Spleen (tissue), 11 donors: ENCODE measurements at regions not wholly inside any gene's neighbourhood (a gene's known extent, or its start where the extent isn't known, plus 50 kb on each side); places are given as distances from the start of the nearest gene placed in this dataset.

Experiments
- DNase-seq: peaks from one replicate; pipeline ENCODE4 v3.0.0-alpha.2; 2020
- H3K27ac ChIP-seq, 8 donors: fragments of 200-600 bp; sonication (generic) in 7 of 8; 1 replicate in 4 of 8; 2 replicates in 4 of 8; pipeline versions ENCODE4 v1.5.0 to v1.8.0; 2016 to 2021; ENCODE audit warnings: inconsistent platforms in 4 of 8, mild to moderate bottlenecking in 4 of 8, moderate library complexity in 1 of 8
- H3K27me3 ChIP-seq, 7 donors: fragments of 200-600 bp; sonication (generic) in 6 of 7; replicated peaks in 1 of 7; 1 replicate in 4 of 7; 2 replicates in 3 of 7; pipeline versions ENCODE4 v1.5.0 to v1.8.0; 2016 to 2021; ENCODE audit warnings: inconsistent platforms in 3 of 7, mild to moderate bottlenecking in 1 of 7
- H3K36me3 ChIP-seq, 6 donors: fragments of 200-600 bp; sonication (generic) in 5 of 6; 1 replicate in 4 of 6; 2 replicates in 2 of 6; pipeline versions ENCODE4 v1.5.0 to v1.8.0; 2016 to 2021; ENCODE audit warnings: inconsistent platforms in 2 of 6
- H3K4me1 ChIP-seq, 6 donors: fragments of 200-600 bp; sonication (generic) in 5 of 6; 1 replicate in 3 of 6; 2 replicates in 3 of 6; pipeline versions ENCODE4 v1.5.0 to v1.8.0; 2016 to 2021; ENCODE audit warnings: inconsistent platforms in 3 of 6
- H3K4me3 ChIP-seq, 8 donors: fragments of 200-600 bp; sonication (generic) in 7 of 8; 1 replicate in 4 of 8; 2 replicates in 4 of 8; pipeline versions ENCODE4 v1.5.0 to v1.8.0; 2016 to 2021; ENCODE audit warnings: inconsistent platforms in 4 of 8, mild to moderate bottlenecking in 4 of 8, moderate library complexity in 2 of 8
- H3K9me3 ChIP-seq, 8 donors: fragments of 200-600 bp; sonication (generic) in 7 of 8; 1 replicate in 4 of 8; 2 replicates in 4 of 8; pipeline versions ENCODE4 v1.5.0 to v1.8.0; 2016 to 2021; ENCODE audit warnings: inconsistent platforms in 4 of 8
- POLR2A ChIP-seq, 3 donors: fragments of 450-650 bp; IDR thresholded peaks; one replicate each; pipeline ENCODE4 v1.5.1; 2017; ENCODE audit warnings: antibody characterized with exemption in 3 of 3, mild to moderate bottlenecking in 1 of 3
- POLR2AphosphoS5 ChIP-seq, 3 donors: sonication (generic); formaldehyde crosslinking; IDR thresholded peaks; one replicate each; pipeline ENCODE4 v1.5.1; 2017; ENCODE audit warnings: antibody characterized with exemption in 3 of 3
- WGBS, 5 donors: extraction: QIAGEN DNeasy Blood & Tissue Kit in 3 of 5; methylation state at CpG; one replicate each; pipeline versions ENCODE4 v1.1.5 to v1.1.7; 2013 to 2018; 5-methylcytosine and 5-hydroxymethylcytosine counted together
- intact Hi-C: fragments of 100-400 bp; cut with DNase I; formaldehyde crosslinking; loops from one replicate; pipeline ENCODE4 v1.15.0; 2023; ENCODE audit warnings: low total_unique reads
- TF ChIP-seq, protein P1 (sequence below), 11 experiments: fragments of 200-600 bp in 7 of 11; fragments of 450-650 bp in 4 of 11; sonication (generic) in 4 of 11; IDR thresholded peaks in 8 of 11; conservative IDR thresholded peaks in 3 of 11; 1 replicate in 7 of 11; 2 replicates in 4 of 11; pipeline versions ENCODE4 v1.4.0 to v1.8.0; 2016 to 2021; ENCODE audit warnings: antibody characterized with exemption in 11 of 11, inconsistent platforms in 4 of 11, mild to moderate bottlenecking in 1 of 11
- donor health status: healthy with polysubstance abuse.
- donor health status: DM: no; HTN: no; CAD: no; lungs with moderate emphysema.
- donor health status: DM: no; HTN: no; CAD: no.
- donor health status: Bipolar disorder and iron deficiency.
- donor health status: healthy.
- donor health status: DM: no; HTN: no; CAD: no.
- donor health status: DM: yes; HTN: yes; CAD: no.

DNA sequence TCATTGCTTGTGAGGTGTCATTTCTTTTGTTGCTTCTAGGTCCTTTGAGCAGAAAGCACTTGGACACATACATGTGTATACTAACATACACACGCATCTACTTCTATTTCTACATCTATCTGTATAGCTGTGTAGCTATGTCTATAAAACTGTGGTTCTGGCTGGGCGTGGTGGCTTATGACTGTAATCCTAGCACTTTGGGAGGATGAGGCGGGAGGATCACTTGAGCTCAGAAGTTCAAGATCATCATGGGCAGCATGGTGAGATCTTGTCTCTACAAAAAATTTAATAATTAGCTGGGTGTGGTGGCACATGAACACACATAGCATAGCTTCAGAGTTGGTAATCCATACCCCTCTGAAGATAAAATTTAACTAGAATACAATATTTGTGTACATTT lies 65.0 kb upstream of the MAGI1 start:
- intact Hi-C loops = no loop called here
- H3K4me1 ChIP-seq = no peaks in the 10 kb centered on the region

DNA sequence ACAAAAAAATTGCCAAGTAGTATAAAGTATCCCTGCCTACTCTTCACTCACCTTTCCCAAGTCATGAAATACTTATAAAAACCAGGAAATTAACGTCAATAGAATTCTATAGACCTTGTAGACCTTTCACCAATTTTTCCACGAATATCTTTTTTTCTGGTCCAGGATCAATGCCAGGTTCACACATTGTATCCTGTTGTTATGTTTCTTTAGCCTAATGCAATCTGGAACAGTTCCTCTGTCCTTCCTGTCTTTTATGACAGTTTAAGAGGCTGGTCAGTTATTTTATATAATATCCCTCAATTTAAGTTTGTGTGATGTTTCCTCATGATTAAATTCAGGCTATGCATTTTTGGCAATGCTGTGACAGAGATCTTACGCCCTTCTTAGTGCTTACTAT lies 63.2 kb upstream of the MAGI1 start:
- 60 to 76% (median 64%) methylated on average over 3 of the region's 3 CpGs for WGBS, 5 donors
- no peaks in the 10 kb centered on the region for H3K9me3 ChIP-seq
- TF ChIP-seq, protein P1, sequence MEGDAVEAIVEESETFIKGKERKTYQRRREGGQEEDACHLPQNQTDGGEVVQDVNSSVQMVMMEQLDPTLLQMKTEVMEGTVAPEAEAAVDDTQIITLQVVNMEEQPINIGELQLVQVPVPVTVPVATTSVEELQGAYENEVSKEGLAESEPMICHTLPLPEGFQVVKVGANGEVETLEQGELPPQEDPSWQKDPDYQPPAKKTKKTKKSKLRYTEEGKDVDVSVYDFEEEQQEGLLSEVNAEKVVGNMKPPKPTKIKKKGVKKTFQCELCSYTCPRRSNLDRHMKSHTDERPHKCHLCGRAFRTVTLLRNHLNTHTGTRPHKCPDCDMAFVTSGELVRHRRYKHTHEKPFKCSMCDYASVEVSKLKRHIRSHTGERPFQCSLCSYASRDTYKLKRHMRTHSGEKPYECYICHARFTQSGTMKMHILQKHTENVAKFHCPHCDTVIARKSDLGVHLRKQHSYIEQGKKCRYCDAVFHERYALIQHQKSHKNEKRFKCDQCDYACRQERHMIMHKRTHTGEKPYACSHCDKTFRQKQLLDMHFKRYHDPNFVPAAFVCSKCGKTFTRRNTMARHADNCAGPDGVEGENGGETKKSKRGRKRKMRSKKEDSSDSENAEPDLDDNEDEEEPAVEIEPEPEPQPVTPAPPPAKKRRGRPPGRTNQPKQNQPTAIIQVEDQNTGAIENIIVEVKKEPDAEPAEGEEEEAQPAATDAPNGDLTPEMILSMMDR (IDR thresholded peaks at IDR 0.05 in 8 of 11, conservative IDR thresholded peaks at IDR 0.05 in 3 of 11) = no peak
- no peak for TF ChIP-seq POLR2AphosphoS5 (IDR thresholded peaks at IDR 0.05)
- TF ChIP-seq POLR2A (IDR thresholded peaks at IDR 0.05) = no peak
- DNase-seq = no peak
- H3K4me1 ChIP-seq = no peaks in the 10 kb centered on the region
- H3K4me3 ChIP-seq = no peak overlapping the region
- intact Hi-C loops = no loop called here
- H3K27ac ChIP-seq = peak overlapping the region in 3 of 8 donors; percentile 22 to 31 (median 27)
- H3K36me3 ChIP-seq = no peaks in the 10 kb centered on the region
- H3K27me3 ChIP-seq = no peaks in the 10 kb centered on the region

More for the DNA sequence above, 65.0 kb upstream of the MAGI1 start:
- TF ChIP-seq, protein P1 (IDR thresholded peaks at IDR 0.05 in 8 of 11, conservative IDR thresholded peaks at IDR 0.05 in 3 of 11) = no peak
- TF ChIP-seq POLR2AphosphoS5 (IDR thresholded peaks at IDR 0.05) (no peak), POLR2A (IDR thresholded peaks at IDR 0.05) (no peak)
- H3K36me3 ChIP-seq = no peaks in the 10 kb centered on the region
- H3K4me3 ChIP-seq = no peak overlapping the region
- H3K27ac ChIP-seq = no peak overlapping the region
- no peaks in the 10 kb centered on the region for H3K27me3 ChIP-seq
- DNase-seq = no peak
- no peaks in the 10 kb centered on the region for H3K9me3 ChIP-seq
- WGBS, 5 donors = 84 to 94% (median 92%) methylated on average over 3 of the region's 3 CpGs

GRCh38 chr3:66099541-66100065 lies 60.9 kb upstream of the MAGI1 start:
- H3K9me3 ChIP-seq = peaks cover 0 to 12% (median 0%) of the 10 kb centered on the region in 8 donors
- no peaks in the 10 kb centered on the region for H3K36me3 ChIP-seq
- no peak for TF ChIP-seq POLR2AphosphoS5 (IDR thresholded peaks at IDR 0.05)
- TF ChIP-seq, protein P1 (IDR thresholded peaks at IDR 0.05 in 8 of 11, conservative IDR thresholded peaks at IDR 0.05 in 3 of 11) = no peak
- no peak for TF ChIP-seq POLR2A (IDR thresholded peaks at IDR 0.05)
- WGBS, 5 donors = 73 to 93% (median 80%) methylated on average over 1 of the region's 1 CpG
- H3K27me3 ChIP-seq = no peaks in the 10 kb centered on the region
- no peak overlapping the region for H3K27ac ChIP-seq
- H3K4me1 ChIP-seq = no peaks in the 10 kb centered on the region
- no peak overlapping the region for H3K4me3 ChIP-seq
- intact Hi-C loops = no loop called here
- no peak for DNase-seq

GRCh38 chr3:66098436-66098835 lies 59.7 kb upstream of the MAGI1 start:
- WGBS, 5 donors = 50 to 76% (median 75%) methylated on average over 4 of the region's 4 CpGs
- Histone ChIP-seq H3K4me3 (no peak overlapping the region), H3K36me3 (no peaks in the 10 kb centered on the region), H3K9me3 (peaks cover 0 to 12% (median 0%) of the 10 kb centered on the region in 8 donors), H3K27me3 (no peaks in the 10 kb centered on the region), H3K4me1 (no peaks in the 10 kb centered on the region), H3K27ac (no peak overlapping the region)
- TF ChIP-seq, protein P1 (IDR thresholded peaks at IDR 0.05 in 8 of 11, conservative IDR thresholded peaks at IDR 0.05 in 3 of 11) = no peak
- TF ChIP-seq POLR2A (IDR thresholded peaks at IDR 0.05) = no peak
- intact Hi-C loops = no loop called here
- no peak for DNase-seq
